HCT116 (cell line): ENCODE measurements at regions not wholly inside any gene's neighbourhood (a gene's known extent, or its start where the extent isn't known, plus 50 kb on each side); places are given as distances from the start of the nearest gene placed in this dataset.

Experiments
- ATAC-seq: fragments of 200-7000 bp; cut with Tn5 transposase; 2 replicates; pipeline ENCODE4 v1.9.1; 2020; ENCODE audit warnings: mild to moderate bottlenecking, moderate library complexity
- BruUV-seq: library from RNA; stranded (reverse); fragments of 400-500 nt; replicated peaks from 2 replicates; lab custom pipeline; 2021; lab: Mats Ljungman, UMichigan
- CTCF ChIA-PET: fragments of 300-600 bp; sonication (Branson Sonifier 250); formaldehyde crosslinking; loops from one replicate; lab custom pipeline; 2021; ENCODE audit warnings: antibody characterized with exemption; lab: Charles Lee
- POLR2A ChIA-PET: fragments of 300-600, 350-600 bp; sonication (Branson Sonifier 250); formaldehyde crosslinking; loops from one replicate; lab custom pipeline; 2021; ENCODE audit warnings: antibody characterized with exemption; lab: Charles Lee
- RAD21 ChIA-PET, 2 experiments: fragments of 300-600 bp; sonication (Branson Sonifier 250); formaldehyde crosslinking; loops; one replicate each; lab custom pipeline; 2023; ENCODE audit warnings: low total read pairs in 2 of 2; ENCODE audit not compliant: uncharacterized antibody in 2 of 2, unreplicated experiment in 2 of 2, low non-redundant PET in 1 of 2; lab: Charles Lee
- DNase-seq: peaks from one replicate; pipeline ENCODE4 v3.0.0-alpha.2; 2010; ENCODE audit warnings: low read depth, low spot score
- H2AFZ ChIP-seq: fragments of 200-600 bp; shearing (Covaris generic), sonication (generic); 2 replicates; pipeline ENCODE4 v1.6.1; 2017; ENCODE audit warnings: low read depth, mixed run types, mixed read lengths, antibody characterized with exemption, low read length; ENCODE audit not compliant: poor library complexity, severe bottlenecking
- H3K27ac ChIP-seq: 2 replicates; pipeline ENCODE4 v1.5.1; 2012; ENCODE audit warnings: low read depth, low read length
- H3K27me3 ChIP-seq: fragments of 200-600 bp; sonication (generic); 2 replicates; pipeline ENCODE4 v1.6.1; 2016; ENCODE audit warnings: mixed run types, low read length, mixed read lengths; ENCODE audit not compliant: insufficient read depth
- H3K36me3 ChIP-seq, 2 experiments: fragments of 200-500 bp in 1 of 2; fragments of 200-600 bp in 1 of 2; sonication (Bioruptor generic) in 1 of 2; sonication (generic) in 1 of 2; 2 replicates each; pipeline versions ENCODE4 v1.5.1 to v1.6.1; 2014 to 2016; ENCODE audit warnings: low read length in 2 of 2, inconsistent platforms in 1 of 2, mixed read lengths in 1 of 2, mixed run types in 1 of 2; ENCODE audit not compliant: insufficient read depth in 2 of 2, control insufficient read depth in 1 of 2
- H3K4me1 ChIP-seq, 2 experiments: fragments of 200-600 bp in 1 of 2; sonication (generic) in 1 of 2; 2 replicates each; pipeline versions ENCODE4 v1.5.1 to v1.6.1; 2012 to 2017; ENCODE audit warnings: low read length in 2 of 2, inconsistent platforms in 1 of 2, mild to moderate bottlenecking in 1 of 2, mixed read lengths in 1 of 2, mixed run types in 1 of 2, moderate library complexity in 1 of 2; ENCODE audit not compliant: insufficient read depth in 2 of 2, control insufficient read depth in 1 of 2
- H3K4me2 ChIP-seq: fragments of 200-600 bp; sonication (generic); 2 replicates; pipeline ENCODE4 v1.6.1; 2017; ENCODE audit warnings: mixed run types, low read length, mixed read lengths
- H3K4me3 ChIP-seq, 2 experiments: fragments of 200-600 bp in 1 of 2; sonication (generic) in 1 of 2; replicated peaks in 1 of 2; 2 replicates each; pipeline ENCODE4 v1.5.1; 2011 to 2016; ENCODE audit warnings: low read length in 2 of 2, control low read depth in 1 of 2, low read depth in 1 of 2, mild to moderate bottlenecking in 1 of 2, mixed read lengths in 1 of 2, mixed run types in 1 of 2
- H3K79me2 ChIP-seq: fragments of 200-600 bp; sonication (generic); 2 replicates; pipeline ENCODE4 v1.6.1; 2017; ENCODE audit warnings: mild to moderate bottlenecking, mixed run types, low read length, moderate library complexity, mixed read lengths; ENCODE audit not compliant: insufficient read depth
- H3K9ac ChIP-seq: fragments of 200-600 bp; sonication (generic); 2 replicates; pipeline ENCODE4 v1.6.1; 2016; ENCODE audit warnings: low read length, mixed read lengths
- H3K9me2 ChIP-seq: fragments of 200-600 bp; sonication (generic), shearing (Covaris generic); 2 replicates; pipeline ENCODE4 v1.6.1; 2017; ENCODE audit warnings: mixed run types, mild to moderate bottlenecking, moderate library complexity; ENCODE audit not compliant: insufficient read depth
- H3K9me3 ChIP-seq, 2 experiments: fragments of 200-500 bp in 1 of 2; fragments of 200-600 bp in 1 of 2; sonication (Bioruptor generic) in 1 of 2; sonication (generic) in 1 of 2; 2 replicates each; pipeline ENCODE4 v1.6.1; 2014 to 2017; ENCODE audit warnings: low read length in 2 of 2, mixed read lengths in 2 of 2, inconsistent platforms in 1 of 2, low read depth in 1 of 2, mild to moderate bottlenecking in 1 of 2, mixed run types in 1 of 2, moderate library complexity in 1 of 2; ENCODE audit not compliant: control insufficient read depth in 1 of 2, insufficient read depth in 1 of 2
- H4K20me1 ChIP-seq: fragments of 200-600 bp; sonication (generic), shearing (Covaris generic); 2 replicates; pipeline ENCODE4 v1.6.1; 2017; ENCODE audit warnings: mixed run types, mild to moderate bottlenecking, moderate library complexity; ENCODE audit not compliant: insufficient read depth
- ATF3 ChIP-seq: IDR thresholded peaks from 2 replicates; pipeline ENCODE4 v1.6.1; 2012
- CBX3 ChIP-seq: IDR thresholded peaks from 2 replicates; pipeline ENCODE4 v1.6.1; 2012; ENCODE audit warnings: low read depth
- CEBPB ChIP-seq: IDR thresholded peaks from 2 replicates; pipeline ENCODE4 v1.6.1; 2012; ENCODE audit warnings: low read depth
- ELF1 ChIP-seq: IDR thresholded peaks from 2 replicates; pipeline ENCODE4 v1.6.1; 2012; ENCODE audit warnings: low read depth, borderline replicate concordance
- EZH2 ChIP-seq: fragments of 200-600 bp; sonication (generic); IDR thresholded peaks from 2 replicates; pipeline ENCODE4 v1.6.1; 2017; ENCODE audit warnings: antibody characterized with exemption, mixed run types
- FOSL1 ChIP-seq: IDR thresholded peaks from 2 replicates; pipeline ENCODE4 v1.6.1; 2012; ENCODE audit warnings: low read depth
- POLR2A ChIP-seq: IDR thresholded peaks from 2 replicates; pipeline ENCODE4 v1.7.0; 2011; ENCODE audit warnings: borderline replicate concordance; ENCODE audit not compliant: insufficient read depth, insufficient read length; ENCODE audit errors: extremely low read depth
- SIN3A ChIP-seq: IDR thresholded peaks from 2 replicates; pipeline ENCODE4 v1.6.1; 2012; ENCODE audit warnings: low read depth
- SP1 ChIP-seq: IDR thresholded peaks from 2 replicates; pipeline ENCODE4 v1.6.1; 2012; ENCODE audit warnings: low read depth
- TCF7L2 ChIP-seq: IDR thresholded peaks from 2 replicates; pipeline ENCODE4 v1.7.0; 2011; ENCODE audit warnings: borderline replicate concordance, inconsistent platforms; ENCODE audit not compliant: insufficient read depth, insufficient read length; ENCODE audit errors: extremely low read depth
- YY1 ChIP-seq: IDR thresholded peaks from 2 replicates; pipeline ENCODE4 v1.6.1; 2011; ENCODE audit warnings: low read length, low read depth, moderate library complexity, mild to moderate bottlenecking; ENCODE audit not compliant: insufficient replicate concordance; ENCODE audit errors: extremely low read depth
- ZFX ChIP-seq: fragments of 450-650 bp; IDR thresholded peaks from 2 replicates; pipeline ENCODE4 v1.6.1; 2017
- ZNF274 ChIP-seq: fragments of 200-500 bp; sonication (Bioruptor generic); IDR thresholded peaks from 2 replicates; pipeline ENCODE4 v1.6.1; 2014; ENCODE audit warnings: mild to moderate bottlenecking, low read depth, low read length, inconsistent platforms
- intact Hi-C: fragments of 100-400 bp; cut with micrococcal nuclease; formaldehyde crosslinking; loops from 2 replicates; pipeline ENCODE4 v1.10.0; 2022
- TF ChIP-seq, protein P1 (sequence below): IDR thresholded peaks from 2 replicates; pipeline ENCODE4 v1.6.1; 2012
- TF ChIP-seq, protein P2 (sequence below), 3 experiments: fragments of 200-600 bp in 1 of 3; sonication (generic) in 1 of 3; IDR thresholded peaks in 2 of 3; conservative IDR thresholded peaks in 1 of 3; 2 replicates each; pipeline ENCODE4 v1.5.1; 2012 to 2017; ENCODE audit warnings: low read depth in 2 of 3, low read length in 2 of 3, antibody characterized with exemption in 1 of 3, borderline replicate concordance in 1 of 3, control low read depth in 1 of 3, mild to moderate bottlenecking in 1 of 3, mixed read lengths in 1 of 3, mixed run types in 1 of 3, moderate library complexity in 1 of 3; ENCODE audit not compliant: insufficient read depth in 1 of 3
- TF ChIP-seq, protein P3 (sequence below): IDR thresholded peaks from 2 replicates; pipeline ENCODE4 v1.6.1; 2012; ENCODE audit warnings: low read depth

DNA sequence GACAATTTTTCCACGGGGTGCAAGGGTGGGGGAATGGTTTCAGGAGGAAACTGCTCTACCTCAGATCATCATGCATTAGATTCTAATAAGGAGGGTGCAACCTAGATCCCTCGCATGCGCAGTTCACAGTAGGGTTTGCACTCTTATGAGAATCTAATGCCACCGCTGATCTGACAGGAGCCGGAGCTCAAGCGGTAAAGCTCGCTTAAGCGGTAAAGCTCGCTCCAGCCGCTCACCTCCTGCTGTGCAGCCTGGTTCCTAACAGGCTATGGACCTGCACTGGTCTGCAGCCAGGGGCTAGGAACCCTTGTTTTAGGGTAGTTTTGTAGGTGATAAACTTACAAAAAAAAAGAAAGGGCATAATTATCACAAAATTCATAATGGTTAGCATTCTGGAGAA lies 53.9 kb upstream of the RYR3 start:
- Histone ChIP-seq H3K79me2 (no peaks in the 10 kb centered on the region), H4K20me1 (no peaks in the 10 kb centered on the region), H3K9ac (no peak overlapping the region), H3K4me3 (no peak overlapping the region), H3K4me2 (no peak overlapping the region), H3K9me3 (no peaks in the 10 kb centered on the region), H3K27ac (no peak overlapping the region), H3K9me2 (no peaks in the 10 kb centered on the region), H3K36me3 (no peaks in the 10 kb centered on the region), H3K4me1 (no peaks in the 10 kb centered on the region), H3K27me3 (peaks cover 39% of the 10 kb centered on the region)
- RAD21 ChIA-PET = no interaction called here
- BruUV-seq = no TSS peak
- POLR2A ChIA-PET = no interaction called here
- CTCF ChIA-PET = interaction anchor here (2.2 kb wide), 1 partner anchor 444 kb away, joined by 5 read pairs; no protein-coding TSS in a partner anchor
- TF ChIP-seq SIN3A = no peak
- no peak for TF ChIP-seq SP1
- no peak for TF ChIP-seq ZFX
- TF ChIP-seq TCF7L2 = no peak
- TF ChIP-seq ZNF274 = no peak
- TF ChIP-seq YY1 = no peak
- TF ChIP-seq CEBPB = no peak
- TF ChIP-seq, all 23 proteins: peak for 0
- ATAC-seq = no peak
- intact Hi-C loops = no loop called here
- no peak overlapping the region for H2AFZ ChIP-seq
- DNase-seq = no peak

DNA sequence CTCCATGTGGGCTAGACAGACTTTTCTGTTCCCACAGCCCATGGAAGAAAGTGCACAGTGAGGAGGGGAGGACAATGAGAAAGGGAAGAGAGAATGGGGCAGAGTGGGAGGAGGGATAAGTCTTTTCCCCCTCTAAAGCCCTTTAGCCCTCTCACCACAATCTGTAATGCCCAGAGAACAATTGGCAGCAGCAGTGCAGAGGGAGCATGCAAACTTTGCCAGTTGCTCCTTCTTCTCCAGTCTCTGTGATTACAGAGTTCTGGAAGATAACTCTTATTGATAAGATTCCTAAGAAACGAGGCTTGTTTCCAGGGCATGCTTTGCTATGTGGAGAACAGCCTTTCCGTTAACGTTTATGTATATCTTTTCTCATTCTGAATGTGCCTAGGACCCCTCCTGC lies 50.0 kb upstream of the FMN1 start:
- Histone ChIP-seq H3K9ac (no peak overlapping the region), H4K20me1 (no peaks in the 10 kb centered on the region), H3K36me3 (no peaks in the 10 kb centered on the region), H3K27ac (no peak overlapping the region), H3K4me1 (peaks cover 0 to 30% of the 10 kb centered on the region in 2 experiments; a peak in 3 of 4 replicates), H2AFZ (no peak overlapping the region), H3K9me3 (no peaks in the 10 kb centered on the region), H3K4me3 (no peak overlapping the region), H3K4me2 (no peak overlapping the region), H3K9me2 (no peaks in the 10 kb centered on the region), H3K79me2 (no peaks in the 10 kb centered on the region), H3K27me3 (peaks cover 3% of the 10 kb centered on the region; the same call in 1 of the 2 replicates)
- DNase-seq (no peak), ATAC-seq (no peak)
- ChIA-PET POLR2A (no interaction called here), CTCF (interaction anchor here (4.7 kb wide), 1 partner anchor 456 kb away, joined by 37 read pairs; no protein-coding TSS in a partner anchor), RAD21 (no interaction called here)
- intact Hi-C loops = loop anchor here (10.0 kb wide), 1 partner anchor 430 kb away; no protein-coding TSS in a partner anchor
- no TSS peak for BruUV-seq
- TF ChIP-seq CEBPB (no peak), POLR2A (no peak), FOSL1 (no peak), CBX3 (no peak), ELF1 (no peak), ATF3 (no peak), SP1 (no peak), EZH2 (no peak)
- TF ChIP-seq, protein P1, sequence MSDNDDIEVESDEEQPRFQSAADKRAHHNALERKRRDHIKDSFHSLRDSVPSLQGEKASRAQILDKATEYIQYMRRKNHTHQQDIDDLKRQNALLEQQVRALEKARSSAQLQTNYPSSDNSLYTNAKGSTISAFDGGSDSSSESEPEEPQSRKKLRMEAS = no peak
- TF ChIP-seq, protein P2, sequence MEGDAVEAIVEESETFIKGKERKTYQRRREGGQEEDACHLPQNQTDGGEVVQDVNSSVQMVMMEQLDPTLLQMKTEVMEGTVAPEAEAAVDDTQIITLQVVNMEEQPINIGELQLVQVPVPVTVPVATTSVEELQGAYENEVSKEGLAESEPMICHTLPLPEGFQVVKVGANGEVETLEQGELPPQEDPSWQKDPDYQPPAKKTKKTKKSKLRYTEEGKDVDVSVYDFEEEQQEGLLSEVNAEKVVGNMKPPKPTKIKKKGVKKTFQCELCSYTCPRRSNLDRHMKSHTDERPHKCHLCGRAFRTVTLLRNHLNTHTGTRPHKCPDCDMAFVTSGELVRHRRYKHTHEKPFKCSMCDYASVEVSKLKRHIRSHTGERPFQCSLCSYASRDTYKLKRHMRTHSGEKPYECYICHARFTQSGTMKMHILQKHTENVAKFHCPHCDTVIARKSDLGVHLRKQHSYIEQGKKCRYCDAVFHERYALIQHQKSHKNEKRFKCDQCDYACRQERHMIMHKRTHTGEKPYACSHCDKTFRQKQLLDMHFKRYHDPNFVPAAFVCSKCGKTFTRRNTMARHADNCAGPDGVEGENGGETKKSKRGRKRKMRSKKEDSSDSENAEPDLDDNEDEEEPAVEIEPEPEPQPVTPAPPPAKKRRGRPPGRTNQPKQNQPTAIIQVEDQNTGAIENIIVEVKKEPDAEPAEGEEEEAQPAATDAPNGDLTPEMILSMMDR (IDR thresholded peaks at IDR 0.05 in 2 of 3, conservative IDR thresholded peaks at IDR 0.05 in 1 of 3; ENCODE audit: borderline replicate concordance in 1 of 3, insufficient read depth in 1 of 3, low read depth in 2 of 3, low read length in 2 of 3) = no peak
- TF ChIP-seq, protein P3, sequence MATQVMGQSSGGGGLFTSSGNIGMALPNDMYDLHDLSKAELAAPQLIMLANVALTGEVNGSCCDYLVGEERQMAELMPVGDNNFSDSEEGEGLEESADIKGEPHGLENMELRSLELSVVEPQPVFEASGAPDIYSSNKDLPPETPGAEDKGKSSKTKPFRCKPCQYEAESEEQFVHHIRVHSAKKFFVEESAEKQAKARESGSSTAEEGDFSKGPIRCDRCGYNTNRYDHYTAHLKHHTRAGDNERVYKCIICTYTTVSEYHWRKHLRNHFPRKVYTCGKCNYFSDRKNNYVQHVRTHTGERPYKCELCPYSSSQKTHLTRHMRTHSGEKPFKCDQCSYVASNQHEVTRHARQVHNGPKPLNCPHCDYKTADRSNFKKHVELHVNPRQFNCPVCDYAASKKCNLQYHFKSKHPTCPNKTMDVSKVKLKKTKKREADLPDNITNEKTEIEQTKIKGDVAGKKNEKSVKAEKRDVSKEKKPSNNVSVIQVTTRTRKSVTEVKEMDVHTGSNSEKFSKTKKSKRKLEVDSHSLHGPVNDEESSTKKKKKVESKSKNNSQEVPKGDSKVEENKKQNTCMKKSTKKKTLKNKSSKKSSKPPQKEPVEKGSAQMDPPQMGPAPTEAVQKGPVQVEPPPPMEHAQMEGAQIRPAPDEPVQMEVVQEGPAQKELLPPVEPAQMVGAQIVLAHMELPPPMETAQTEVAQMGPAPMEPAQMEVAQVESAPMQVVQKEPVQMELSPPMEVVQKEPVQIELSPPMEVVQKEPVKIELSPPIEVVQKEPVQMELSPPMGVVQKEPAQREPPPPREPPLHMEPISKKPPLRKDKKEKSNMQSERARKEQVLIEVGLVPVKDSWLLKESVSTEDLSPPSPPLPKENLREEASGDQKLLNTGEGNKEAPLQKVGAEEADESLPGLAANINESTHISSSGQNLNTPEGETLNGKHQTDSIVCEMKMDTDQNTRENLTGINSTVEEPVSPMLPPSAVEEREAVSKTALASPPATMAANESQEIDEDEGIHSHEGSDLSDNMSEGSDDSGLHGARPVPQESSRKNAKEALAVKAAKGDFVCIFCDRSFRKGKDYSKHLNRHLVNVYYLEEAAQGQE = no peak
